ENCODE measurements at regions not wholly inside any gene's neighbourhood (a gene's known extent, or its start where the extent isn't known, plus 50 kb on each side); places are given as distances from the start of the nearest gene placed in this dataset.

- Histone ChIP-seq H3K27me3 (ENCODE audit: control insufficient read depth in 2 of 2, insufficient read depth in 2 of 2, low read length in 2 of 2) (no peaks in the 10 kb centered on the region), H3K9me1 (replicated peaks; ENCODE audit: control insufficient read depth, extremely low read depth, insufficient read depth, low read length) (no peaks in the 10 kb centered on the region), H2AFZ (ENCODE audit: low read depth, low read length) (peak overlapping the region; percentile 18), H3K36me3 (ENCODE audit: control insufficient read depth in 2 of 2, extremely low read depth in 1 of 2, insufficient read depth in 2 of 2, low read length in 2 of 2) (no peaks in the 10 kb centered on the region), H3K9ac (replicated peaks; ENCODE audit: extremely low read depth, insufficient read depth, low read length) (no peak overlapping the region), H3K4me1 (ENCODE audit: control insufficient read depth, extremely low read depth, insufficient read depth, low read length) (peaks cover 49% of the 10 kb centered on the region), H3K4me2 (ENCODE audit: insufficient read depth, low read length) (peak overlapping the region; percentile 70), H3K9me3 (replicated peaks; ENCODE audit: control insufficient read depth, insufficient read depth, low read length) (no peaks in the 10 kb centered on the region), H4K20me1 (replicated peaks; ENCODE audit: control insufficient read depth, extremely low read depth, insufficient read depth, low read length) (no peaks in the 10 kb centered on the region), H3K4me3 (replicated peaks in 1 of 3; ENCODE audit: insufficient read depth in 1 of 3, low read depth in 1 of 3, low read length in 3 of 3) (no peak overlapping the region), H3K27ac (ENCODE audit: insufficient read depth, low read depth, low read length) (peak overlapping the region; percentile 95), H3K79me2 (ENCODE audit: control insufficient read depth, insufficient read depth, low read length) (no peaks in the 10 kb centered on the region)
- no peak for FAIRE-seq
- intact Hi-C loops (cut with micrococcal nuclease) (loop anchor here (10.0 kb wide), 3 partner anchors 658 to 868 kb away; partner anchors contain the start of genes NBEA and STARD13), dilution Hi-C loops (cut with MboI; ENCODE audit: extremely low pct_ligation_motif_present, low sequenced_read_pairs) (no loop called here)
- no TSS peak for BruUV-seq (replicated peaks)
- peak; percentile 5 for DNase-seq (ENCODE audit: low read depth, low spot score)
- ChIA-PET CTCF (interaction anchor here (1.0 to 2.1 kb wide), 2 partner anchors 71 to 352 kb away, joined by 3 to 11 read pairs; no protein-coding TSS in a partner anchor), POLR2A (no interaction called here)
- TF ChIP-seq MAX (IDR thresholded peaks at IDR 0.05; ENCODE audit: insufficient read depth, insufficient read length) (no peak), MYC (IDR thresholded peaks at IDR 0.05; ENCODE audit: low read depth, low read length) (no peak), GATA2 (IDR thresholded peaks at IDR 0.05; ENCODE audit: insufficient read depth, insufficient read length, low read depth, low read length) (no peak), FOS (IDR thresholded peaks at IDR 0.05; ENCODE audit: borderline replicate concordance, insufficient read depth, low read length) (no peak), EZH2 (IDR thresholded peaks at IDR 0.05; ENCODE audit: borderline replicate concordance, low read depth, low read length, severe bottlenecking) (no peak), CTCF (IDR thresholded peaks at IDR 0.05; ENCODE audit: extremely low read depth in 1 of 2, insufficient read depth in 1 of 2, low read depth in 1 of 2, low read length in 2 of 2) (no peak), POLR2AphosphoS5 (IDR thresholded peaks at IDR 0.05; ENCODE audit: insufficient read depth, low read depth, low read length) (no peak), JUN (IDR thresholded peaks at IDR 0.05; ENCODE audit: borderline replicate concordance, insufficient read depth, insufficient read length, low read depth) (no peak), POLR2A (IDR thresholded peaks at IDR 0.05; ENCODE audit: low read depth, low read length) (no peak)
These were observed 334.5 kb downstream of the RFC3 start for GRCh38 chr13:34152409-34152808.
